ENCODE measurements at regions not wholly inside any gene's neighbourhood (a gene's known extent, or its start where the extent isn't known, plus 50 kb on each side); places are given as distances from the start of the nearest gene placed in this dataset.
"Not testable (repeated sequence)": the region's sequence is repeated elsewhere in the genome, so short reads cannot be mapped to it uniquely, and the experiment has no call there.

- Mint-ChIP-seq H3K27me3 (no peaks in the 10 kb centered on the region), H3K27ac (no peak overlapping the region), H3K36me3 (ENCODE audit: low read depth) (no peaks in the 10 kb centered on the region), H3K9me3 (peaks cover 3% of the 10 kb centered on the region), H3K4me3 (no peak overlapping the region), H3K4me1 (no peaks in the 10 kb centered on the region)
- ChIA-PET POLR2A (no interaction called here), CTCF (no interaction called here)
- no peak for DNase-seq
Observed at GRCh38 chr6:80922916-80923455, 816.5 kb downstream of the BCKDHB start.

GRCh38 chr6:80921861-80922460, 815.5 kb downstream of the BCKDHB start:
- ChIA-PET POLR2A (no interaction called here), CTCF (no interaction called here)
- peaks cover 2% of the 10 kb centered on the region for H3K9me3 Mint-ChIP-seq
- no peak for DNase-seq
- H3K27ac Mint-ChIP-seq: no peak overlapping the region
- no peaks in the 10 kb centered on the region for H3K4me1 Mint-ChIP-seq
- no peaks in the 10 kb centered on the region for H3K27me3 Mint-ChIP-seq
- no peak overlapping the region for H3K4me3 Mint-ChIP-seq
- H3K36me3 Mint-ChIP-seq (ENCODE audit: low read depth): no peaks in the 10 kb centered on the region

GRCh38 chr6:80907831-80908230, 801.4 kb downstream of the BCKDHB start:
- DNase-seq: no peak
- Mint-ChIP-seq H3K9me3 (no peaks in the 10 kb centered on the region), H3K4me3 (no peak overlapping the region), H3K36me3 (ENCODE audit: low read depth) (no peaks in the 10 kb centered on the region), H3K27ac (no peak overlapping the region), H3K4me1 (no peaks in the 10 kb centered on the region), H3K27me3 (no peaks in the 10 kb centered on the region)
- ChIA-PET POLR2A (no interaction called here), CTCF (no interaction called here)

- CTCF ChIA-PET: no interaction called here
Observed at GRCh38 chr6:80903711-80904110, 797.2 kb downstream of the BCKDHB start.

GRCh38 chr6:80886475-80886874, 780.0 kb downstream of the BCKDHB start:
- ChIA-PET POLR2A (no interaction called here), CTCF (no interaction called here)
- Mint-ChIP-seq H3K4me3 (no peak overlapping the region), H3K27me3 (no peaks in the 10 kb centered on the region), H3K9me3 (no peaks in the 10 kb centered on the region), H3K27ac (no peak overlapping the region), H3K4me1 (no peaks in the 10 kb centered on the region), H3K36me3 (ENCODE audit: low read depth) (no peaks in the 10 kb centered on the region)
- no peak for DNase-seq

More at GRCh38 chr6:80903711-80904110, 797.2 kb downstream of the BCKDHB start:
- H3K9me3 Mint-ChIP-seq: peaks cover 4% of the 10 kb centered on the region
- no peak for DNase-seq
- no peak overlapping the region for H3K27ac Mint-ChIP-seq
- H3K36me3 Mint-ChIP-seq (ENCODE audit: low read depth): no peaks in the 10 kb centered on the region
- no peaks in the 10 kb centered on the region for H3K27me3 Mint-ChIP-seq
- POLR2A ChIA-PET: no interaction called here
- H3K4me1 Mint-ChIP-seq: no peaks in the 10 kb centered on the region
- H3K4me3 Mint-ChIP-seq: no peak overlapping the region

GRCh38 chr6:80872951-80873308, 766.5 kb downstream of the BCKDHB start:
- Mint-ChIP-seq H3K9me3 (peaks cover 10% of the 10 kb centered on the region), H3K4me3 (no peak overlapping the region), H3K27ac (no peak overlapping the region), H3K36me3 (ENCODE audit: low read depth) (no peaks in the 10 kb centered on the region), H3K4me1 (no peaks in the 10 kb centered on the region), H3K27me3 (no peaks in the 10 kb centered on the region)
- ChIA-PET POLR2A (no interaction called here), CTCF (no interaction called here)
- DNase-seq: no peak

GRCh38 chr6:80872199-80872950, 765.9 kb downstream of the BCKDHB start:
- H3K4me1 Mint-ChIP-seq: no peaks in the 10 kb centered on the region

GRCh38 chr6:80862756-80863155, 756.3 kb downstream of the BCKDHB start:
- no peaks in the 10 kb centered on the region for H3K36me3 Mint-ChIP-seq (ENCODE audit: low read depth)
- CTCF ChIA-PET: no interaction called here

More at GRCh38 chr6:80872199-80872950, 765.9 kb downstream of the BCKDHB start:
- Mint-ChIP-seq H3K9me3 (peaks cover 7% of the 10 kb centered on the region), H3K27ac (no peak overlapping the region), H3K4me3 (no peak overlapping the region), H3K36me3 (ENCODE audit: low read depth) (no peaks in the 10 kb centered on the region), H3K27me3 (no peaks in the 10 kb centered on the region)
- ChIA-PET POLR2A (no interaction called here), CTCF (no interaction called here)
- DNase-seq: no peak

GRCh38 chr6:80860107-80860506, 753.6 kb downstream of the BCKDHB start:
- Mint-ChIP-seq H3K4me3 (no peak overlapping the region), H3K36me3 (ENCODE audit: low read depth) (no peaks in the 10 kb centered on the region), H3K27me3 (no peaks in the 10 kb centered on the region), H3K9me3 (peaks cover 3% of the 10 kb centered on the region), H3K27ac (no peak overlapping the region), H3K4me1 (no peaks in the 10 kb centered on the region)
- CTCF ChIA-PET: no interaction called here
- DNase-seq: no peak
- POLR2A ChIA-PET: no interaction called here

More at GRCh38 chr6:80862756-80863155, 756.3 kb downstream of the BCKDHB start:
- Mint-ChIP-seq H3K4me3 (no peak overlapping the region), H3K4me1 (no peaks in the 10 kb centered on the region), H3K9me3 (peaks cover 5% of the 10 kb centered on the region), H3K27ac (no peak overlapping the region), H3K27me3 (no peaks in the 10 kb centered on the region)
- POLR2A ChIA-PET: no interaction called here
- DNase-seq: no peak

GRCh38 chr6:80847973-80848372, 741.5 kb downstream of the BCKDHB start:
- DNase-seq; H3K27me3 Mint-ChIP-seq; H3K27ac Mint-ChIP-seq; H3K36me3 Mint-ChIP-seq (ENCODE audit: low read depth); H3K4me1 Mint-ChIP-seq; POLR2A ChIA-PET; CTCF ChIA-PET; H3K4me3 Mint-ChIP-seq: not testable (repeated sequence)
- peaks cover 16% of the 10 kb centered on the region for H3K9me3 Mint-ChIP-seq

- Mint-ChIP-seq H3K4me1 (no peaks in the 10 kb centered on the region), H3K27ac (no peak overlapping the region), H3K9me3 (peaks cover 2% of the 10 kb centered on the region), H3K27me3 (no peaks in the 10 kb centered on the region), H3K4me3 (no peak overlapping the region), H3K36me3 (ENCODE audit: low read depth) (no peaks in the 10 kb centered on the region)
- DNase-seq: no peak
- CTCF ChIA-PET: no interaction called here
- POLR2A ChIA-PET: no interaction called here
Observed at GRCh38 chr6:80832337-80832736, 725.9 kb downstream of the BCKDHB start.

- CTCF ChIA-PET: no interaction called here
- DNase-seq: no peak
- POLR2A ChIA-PET: no interaction called here
- Mint-ChIP-seq H3K4me3 (no peak overlapping the region), H3K27ac (no peak overlapping the region), H3K27me3 (no peaks in the 10 kb centered on the region), H3K9me3 (no peaks in the 10 kb centered on the region), H3K4me1 (no peaks in the 10 kb centered on the region), H3K36me3 (ENCODE audit: low read depth) (no peaks in the 10 kb centered on the region)
Observed at GRCh38 chr6:80793411-80793810, 686.9 kb downstream of the BCKDHB start.

GRCh38 chr6:80792151-80792550, 685.7 kb downstream of the BCKDHB start:
- no peak for DNase-seq
- ChIA-PET POLR2A (no interaction called here), CTCF (no interaction called here)
- H3K9me3 Mint-ChIP-seq: no peaks in the 10 kb centered on the region
- H3K27ac Mint-ChIP-seq: no peak overlapping the region
- H3K4me3 Mint-ChIP-seq: no peak overlapping the region
- no peaks in the 10 kb centered on the region for H3K27me3 Mint-ChIP-seq
- H3K36me3 Mint-ChIP-seq (ENCODE audit: low read depth): no peaks in the 10 kb centered on the region
- no peaks in the 10 kb centered on the region for H3K4me1 Mint-ChIP-seq

- Mint-ChIP-seq H3K9me3 (no peaks in the 10 kb centered on the region), H3K4me3 (no peak overlapping the region), H3K4me1 (no peaks in the 10 kb centered on the region), H3K36me3 (ENCODE audit: low read depth) (no peaks in the 10 kb centered on the region), H3K27ac (no peak overlapping the region), H3K27me3 (no peaks in the 10 kb centered on the region)
- DNase-seq: no peak
- ChIA-PET POLR2A (no interaction called here), CTCF (no interaction called here)
Observed at GRCh38 chr6:80789912-80790570, 683.6 kb downstream of the BCKDHB start.

Measured in activated CD4-positive, alpha-beta memory T cell treated with anti-CD3 and anti-CD28 coated beads, Interleukin-2, amount 10 ng/mL, durations not matched to agents 7 days and 5 days (primary cell).